Endothelial cell (in vitro differentiated cells): ENCODE measurements at regions not wholly inside any gene's neighbourhood (a gene's known extent, or its start where the extent isn't known, plus 50 kb on each side); places are given as distances from the start of the nearest gene placed in this dataset.

Experiments used
- DNase-seq: peaks from one replicate; pipeline ENCODE4 v3.0.0; 2021; ENCODE audit warnings: low spot score
- H3K27ac Mint-ChIP-seq: one replicate; pipeline ENCODE4 v1.8.0; 2021; ENCODE audit warnings: mixed read lengths, inconsistent platforms; ENCODE audit not compliant: unreplicated experiment
- H3K27me3 Mint-ChIP-seq: one replicate; pipeline ENCODE4 v1.8.0; 2021; ENCODE audit warnings: mild to moderate bottlenecking, moderate library complexity, mixed read lengths, inconsistent platforms; ENCODE audit not compliant: unreplicated experiment
- H3K36me3 Mint-ChIP-seq: one replicate; pipeline ENCODE4 v1.8.0; 2021; ENCODE audit warnings: mild to moderate bottlenecking, low read depth, mixed read lengths, inconsistent platforms; ENCODE audit not compliant: unreplicated experiment
- H3K4me1 Mint-ChIP-seq: one replicate; pipeline ENCODE4 v1.8.0; 2021; ENCODE audit warnings: mild to moderate bottlenecking, mixed read lengths, inconsistent platforms; ENCODE audit not compliant: unreplicated experiment
- H3K4me3 Mint-ChIP-seq: one replicate; pipeline ENCODE4 v1.8.0; 2021; ENCODE audit warnings: mild to moderate bottlenecking, mixed read lengths, inconsistent platforms; ENCODE audit not compliant: unreplicated experiment
- H3K9me3 Mint-ChIP-seq: one replicate; pipeline ENCODE4 v1.8.0; 2021; ENCODE audit warnings: mixed read lengths, inconsistent platforms; ENCODE audit not compliant: unreplicated experiment
- TF ChIP-seq, protein P1 (sequence below): fragments of 200-600 bp; sonication (generic); IDR thresholded peaks from one replicate; pipeline ENCODE4 v1.5.0; 2021; ENCODE audit warnings: antibody characterized with exemption; ENCODE audit not compliant: unreplicated experiment

DNA sequence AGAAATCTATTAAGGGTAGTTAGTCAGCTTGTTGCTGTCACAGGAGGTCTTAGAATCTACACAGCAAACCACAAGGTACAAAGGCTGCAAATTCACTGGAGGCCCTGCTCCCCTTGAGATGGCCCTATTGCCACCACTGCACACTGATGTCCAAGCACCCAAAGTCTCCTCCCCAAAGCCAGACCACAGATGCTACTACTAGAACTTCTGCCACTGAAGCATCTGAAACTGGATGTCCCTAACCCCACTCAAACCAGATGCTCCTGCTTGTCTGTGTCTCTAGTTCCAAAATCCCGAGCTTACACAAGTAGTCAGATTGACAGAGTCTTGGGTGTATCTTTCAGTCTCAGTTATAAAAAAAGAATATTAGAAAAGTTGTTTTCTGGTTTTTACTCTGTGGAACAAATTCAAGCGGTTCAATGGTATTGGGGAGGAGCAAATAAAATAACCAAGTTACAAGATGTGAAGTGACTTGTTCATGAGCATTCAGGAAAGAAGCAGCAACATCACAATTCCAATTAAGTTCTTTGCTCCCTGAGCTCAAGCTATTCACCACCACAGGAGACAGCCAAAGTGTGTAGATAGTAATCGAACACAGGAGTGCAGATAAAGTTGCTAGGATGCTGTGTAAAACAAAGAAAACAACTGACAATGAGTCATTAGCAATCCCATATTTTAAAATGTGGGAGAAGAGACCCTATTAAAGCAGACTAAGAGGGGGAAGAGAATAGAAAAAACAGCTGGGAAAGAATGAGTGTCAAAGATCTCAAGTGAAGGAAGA, 352.3 kb downstream of the PDGFC start:
- Mint-ChIP-seq H3K27me3 (no peaks in the 10 kb centered on the region), H3K9me3 (no peaks in the 10 kb centered on the region), H3K4me3 (no peak overlapping the region), H3K36me3 (no peaks in the 10 kb centered on the region), H3K27ac (no peak overlapping the region), H3K4me1 (no peaks in the 10 kb centered on the region)
- no peak for DNase-seq
- TF ChIP-seq, protein P1, sequence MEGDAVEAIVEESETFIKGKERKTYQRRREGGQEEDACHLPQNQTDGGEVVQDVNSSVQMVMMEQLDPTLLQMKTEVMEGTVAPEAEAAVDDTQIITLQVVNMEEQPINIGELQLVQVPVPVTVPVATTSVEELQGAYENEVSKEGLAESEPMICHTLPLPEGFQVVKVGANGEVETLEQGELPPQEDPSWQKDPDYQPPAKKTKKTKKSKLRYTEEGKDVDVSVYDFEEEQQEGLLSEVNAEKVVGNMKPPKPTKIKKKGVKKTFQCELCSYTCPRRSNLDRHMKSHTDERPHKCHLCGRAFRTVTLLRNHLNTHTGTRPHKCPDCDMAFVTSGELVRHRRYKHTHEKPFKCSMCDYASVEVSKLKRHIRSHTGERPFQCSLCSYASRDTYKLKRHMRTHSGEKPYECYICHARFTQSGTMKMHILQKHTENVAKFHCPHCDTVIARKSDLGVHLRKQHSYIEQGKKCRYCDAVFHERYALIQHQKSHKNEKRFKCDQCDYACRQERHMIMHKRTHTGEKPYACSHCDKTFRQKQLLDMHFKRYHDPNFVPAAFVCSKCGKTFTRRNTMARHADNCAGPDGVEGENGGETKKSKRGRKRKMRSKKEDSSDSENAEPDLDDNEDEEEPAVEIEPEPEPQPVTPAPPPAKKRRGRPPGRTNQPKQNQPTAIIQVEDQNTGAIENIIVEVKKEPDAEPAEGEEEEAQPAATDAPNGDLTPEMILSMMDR, result no peak

DNA sequence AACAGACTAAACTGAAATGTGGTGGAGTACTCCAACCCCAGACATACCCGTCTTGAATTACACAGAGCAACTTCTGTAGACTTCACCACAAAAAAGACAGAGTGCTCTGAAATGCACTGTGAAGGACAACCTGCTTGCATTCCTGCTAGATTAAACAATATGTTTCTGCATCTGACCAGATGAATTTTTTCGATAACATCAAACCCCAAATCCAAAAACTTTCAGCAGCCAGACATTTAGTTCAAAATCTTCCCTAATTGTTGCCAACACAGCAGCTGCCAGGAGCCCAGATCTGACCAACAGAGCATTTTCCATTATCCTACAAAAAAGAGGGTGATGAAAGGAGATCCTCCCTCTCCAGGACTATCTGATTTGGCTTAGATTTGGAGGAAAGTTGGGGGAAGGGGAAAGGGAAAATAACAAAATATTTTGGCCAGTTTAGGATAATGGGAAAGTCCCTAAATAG, 356.5 kb downstream of the PDGFC start:
- Mint-ChIP-seq H3K4me1 (no peaks in the 10 kb centered on the region), H3K27ac (no peak overlapping the region), H3K27me3 (no peaks in the 10 kb centered on the region), H3K36me3 (no peaks in the 10 kb centered on the region), H3K9me3 (no peaks in the 10 kb centered on the region), H3K4me3 (no peak overlapping the region)
- TF ChIP-seq, protein P1, result no peak
- no peak for DNase-seq

DNA sequence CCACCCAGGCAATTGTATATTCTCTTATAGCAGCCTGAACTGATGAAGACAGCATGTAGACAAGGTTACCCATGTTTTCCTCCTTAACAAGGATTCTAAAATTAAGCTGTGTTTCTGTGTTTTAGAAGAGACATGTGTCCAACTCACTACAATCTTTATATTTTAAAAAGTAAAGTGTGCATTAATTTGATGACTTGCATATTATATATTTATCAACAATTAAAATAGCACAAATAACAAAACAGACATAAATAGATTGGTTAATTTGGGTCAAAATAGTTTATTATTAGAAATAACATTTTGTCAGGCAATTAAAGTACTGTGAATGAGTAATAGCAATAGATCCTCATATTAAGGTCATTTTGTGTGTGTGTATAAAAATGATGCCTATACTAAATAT, 357.1 kb downstream of the PDGFC start:
- Mint-ChIP-seq H3K36me3 (no peaks in the 10 kb centered on the region), H3K27me3 (no peaks in the 10 kb centered on the region), H3K27ac (no peak overlapping the region), H3K9me3 (no peaks in the 10 kb centered on the region), H3K4me1 (no peaks in the 10 kb centered on the region), H3K4me3 (no peak overlapping the region)
- DNase-seq, result no peak
- TF ChIP-seq, protein P1, result no peak

DNA sequence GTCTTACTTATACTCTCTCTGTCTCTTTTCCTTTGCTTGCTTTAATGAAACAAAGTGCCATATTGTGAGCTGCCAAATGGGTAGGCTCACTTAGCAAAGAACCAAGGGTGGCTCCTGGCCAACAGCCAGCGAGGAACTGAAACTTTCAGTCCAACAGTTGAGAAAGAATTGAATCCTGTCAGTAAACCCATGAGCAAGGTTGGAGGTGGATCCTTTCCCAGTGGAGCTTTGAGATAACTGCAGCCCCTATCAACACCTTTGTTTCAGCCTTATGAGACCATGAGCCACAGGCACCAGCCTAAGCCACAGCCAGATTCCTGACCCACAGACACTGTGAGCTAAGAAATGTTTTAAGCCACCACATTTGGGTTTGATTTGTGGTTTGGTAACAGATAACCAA, 362.2 kb downstream of the PDGFC start:
- Mint-ChIP-seq H3K27me3 (no peaks in the 10 kb centered on the region), H3K9me3 (no peaks in the 10 kb centered on the region), H3K4me1 (no peaks in the 10 kb centered on the region), H3K4me3 (no peak overlapping the region), H3K27ac (no peak overlapping the region), H3K36me3 (no peaks in the 10 kb centered on the region)
- no peak for DNase-seq
- TF ChIP-seq, protein P1, result no peak

DNA sequence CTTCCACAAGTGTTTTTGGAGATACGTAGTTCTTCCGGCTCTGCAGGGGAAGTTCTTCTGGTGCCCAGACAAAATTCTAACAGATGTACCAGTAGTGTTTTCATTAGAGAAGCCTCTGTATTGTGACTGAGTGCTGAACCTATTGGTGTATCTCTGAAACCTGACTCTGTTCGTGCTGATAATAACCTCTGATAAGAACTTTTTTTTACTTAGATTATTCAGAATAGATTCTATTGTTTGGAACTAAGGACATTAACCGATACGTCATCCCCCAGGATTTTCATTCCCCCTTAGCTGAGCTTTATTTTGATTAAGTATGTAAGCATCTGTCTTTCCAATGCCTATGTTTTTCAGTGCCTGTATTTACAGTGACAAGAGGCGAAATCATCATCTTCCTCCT, 362.9 kb downstream of the PDGFC start:
- Mint-ChIP-seq H3K9me3 (no peaks in the 10 kb centered on the region), H3K27me3 (no peaks in the 10 kb centered on the region), H3K4me1 (no peaks in the 10 kb centered on the region), H3K36me3 (no peaks in the 10 kb centered on the region), H3K27ac (no peak overlapping the region), H3K4me3 (no peak overlapping the region)
- DNase-seq, result no peak
- TF ChIP-seq, protein P1, result no peak
